Mesothelial cell of epicardium (in vitro differentiated cells): ENCODE measurements at regions not wholly inside any gene's neighbourhood (a gene's known extent, or its start where the extent isn't known, plus 50 kb on each side); places are given as distances from the start of the nearest gene placed in this dataset.

ENCODE experiments used
- DNase-seq, 2 experiments: peaks; one replicate each; pipeline ENCODE4 v3.0.0; 2021; ENCODE audit warnings: low spot score in 2 of 2; ENCODE audit not compliant: unreplicated experiment in 2 of 2
- H3K27ac Mint-ChIP-seq: 2 replicates; pipeline ENCODE4 v1.8.0; 2021; ENCODE audit warnings: mixed read lengths
- H3K27me3 Mint-ChIP-seq: 2 replicates; pipeline ENCODE4 v1.8.0; 2021; ENCODE audit warnings: low read depth, mixed read lengths
- H3K36me3 Mint-ChIP-seq: 2 replicates; pipeline ENCODE4 v1.8.0; 2021; ENCODE audit warnings: mixed read lengths
- H3K4me1 Mint-ChIP-seq: 2 replicates; pipeline ENCODE4 v1.8.0; 2021; ENCODE audit warnings: mixed read lengths
- H3K4me3 Mint-ChIP-seq: 2 replicates; pipeline ENCODE4 v1.8.0; 2021; ENCODE audit warnings: mild to moderate bottlenecking, moderate library complexity, mixed read lengths
- H3K9me3 Mint-ChIP-seq: 2 replicates; pipeline ENCODE4 v1.8.0; 2021; ENCODE audit warnings: mixed read lengths
- CTCF ChIP-seq: fragments of 200-600 bp; sonication (generic); IDR thresholded peaks from one replicate; pipeline ENCODE4 v1.5.0; 2021; ENCODE audit warnings: antibody characterized with exemption; ENCODE audit not compliant: unreplicated experiment

DNA sequence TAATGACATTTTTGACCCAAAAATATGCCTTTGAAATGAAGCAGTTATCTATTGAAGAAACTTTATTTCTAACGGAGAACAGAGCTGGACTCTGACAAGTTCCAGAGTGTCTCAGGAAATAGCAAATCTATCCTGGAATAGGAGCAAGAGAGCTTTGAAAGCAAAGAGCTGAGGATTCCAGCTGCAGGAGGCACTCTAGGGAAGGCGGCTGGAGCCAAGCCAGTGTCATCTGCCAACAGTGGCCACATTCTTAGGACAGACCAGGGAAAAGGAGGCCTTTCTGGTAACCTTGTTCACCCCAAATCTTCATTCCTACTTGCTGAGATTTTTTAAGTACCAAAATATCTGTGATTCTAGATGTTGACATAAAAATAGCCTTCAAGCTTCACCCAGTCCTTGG lies 493.5 kb upstream of the B3GAT1 start:
- Mint-ChIP-seq H3K4me1 (peaks cover 44% of the 10 kb centered on the region), H3K27ac (peak overlapping the region; percentile 45), H3K27me3 (peaks cover 2% of the 10 kb centered on the region), H3K9me3 (no peaks in the 10 kb centered on the region), H3K4me3 (no peak overlapping the region), H3K36me3 (no peaks in the 10 kb centered on the region)
- DNase-seq = no peak
- no peak for TF ChIP-seq CTCF

- Mint-ChIP-seq H3K27me3 (peaks cover 2% of the 10 kb centered on the region), H3K36me3 (no peaks in the 10 kb centered on the region), H3K4me1 (peaks cover 44% of the 10 kb centered on the region), H3K9me3 (no peaks in the 10 kb centered on the region), H3K27ac (no peak overlapping the region), H3K4me3 (no peak overlapping the region)
- no peak for TF ChIP-seq CTCF
- DNase-seq = no peak
Observed at GRCh38 chr11:134904103-134904790, 492.2 kb upstream of the B3GAT1 start.

DNA sequence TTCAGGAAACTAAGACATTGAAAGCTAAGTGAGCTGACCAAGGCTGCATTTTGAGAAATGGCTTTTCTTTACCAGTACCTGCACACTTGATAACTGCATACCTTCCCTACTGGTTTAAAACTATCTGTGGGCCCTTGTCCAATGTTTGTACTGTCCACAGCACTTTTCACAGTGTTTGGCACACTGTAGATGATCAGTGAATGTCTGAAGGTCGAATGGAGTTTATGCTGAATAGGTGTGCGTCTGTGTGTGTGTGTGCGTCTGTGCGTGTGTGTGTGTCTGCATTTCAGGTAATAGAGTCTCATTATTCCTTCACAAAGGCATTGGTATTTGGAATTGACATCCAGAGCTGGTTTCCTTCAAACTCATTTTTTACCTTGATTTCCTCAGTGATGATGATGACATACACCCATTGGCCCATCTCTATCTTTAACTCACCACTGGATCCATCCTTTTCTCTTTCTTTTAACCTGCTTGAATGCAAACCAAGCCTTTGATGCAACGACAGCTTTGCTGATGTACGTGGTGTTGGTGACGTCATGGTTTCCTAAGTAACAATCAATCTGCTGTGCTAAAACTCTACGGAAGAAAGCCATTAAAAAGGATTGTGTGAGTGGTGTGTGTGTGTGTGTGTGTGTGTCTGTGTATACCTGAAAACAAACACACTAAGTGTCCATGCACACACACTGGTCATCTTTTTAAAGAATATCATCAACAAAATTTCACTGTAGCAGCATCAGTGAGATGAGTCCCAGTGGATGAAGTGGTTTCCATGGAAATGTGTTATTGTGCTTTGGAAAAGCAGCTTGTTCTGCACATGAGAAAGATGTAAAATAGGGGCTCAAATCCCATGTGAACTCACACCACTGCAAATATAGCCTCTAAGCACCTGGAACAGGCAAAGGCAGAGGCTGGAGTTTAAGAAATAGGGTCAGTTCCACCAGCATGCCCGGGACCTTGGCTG lies 490.2 kb upstream of the B3GAT1 start:
- peaks cover 44% of the 10 kb centered on the region for H3K4me1 Mint-ChIP-seq
- no peak for TF ChIP-seq CTCF
- peaks cover 12% of the 10 kb centered on the region for H3K9me3 Mint-ChIP-seq
- no peak overlapping the region for H3K27ac Mint-ChIP-seq
- no peaks in the 10 kb centered on the region for H3K36me3 Mint-ChIP-seq
- DNase-seq = no peak
- H3K27me3 Mint-ChIP-seq = peaks cover 2% of the 10 kb centered on the region
- H3K4me3 Mint-ChIP-seq = no peak overlapping the region

DNA sequence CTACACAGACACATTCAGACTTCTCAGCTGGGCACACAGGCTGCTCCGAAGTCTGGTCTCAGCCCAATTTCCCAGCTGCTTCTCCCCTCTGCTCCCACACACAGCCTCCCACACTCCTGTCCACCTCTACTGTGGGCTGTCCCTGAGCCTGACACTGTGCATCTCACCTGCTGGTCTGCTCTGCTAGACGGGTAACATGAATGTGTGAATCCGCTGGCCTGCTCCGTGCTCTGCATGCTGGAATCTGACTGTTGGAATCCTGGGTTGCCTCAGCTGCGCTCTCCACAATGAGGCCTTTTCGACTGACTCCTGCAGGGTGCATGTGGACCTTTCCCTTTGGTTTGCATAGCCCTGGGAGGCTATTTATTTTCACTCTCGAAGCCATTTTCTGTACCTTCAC lies 489.5 kb upstream of the B3GAT1 start:
- no peak for DNase-seq
- H3K27ac Mint-ChIP-seq = no peak overlapping the region
- no peak overlapping the region for H3K4me3 Mint-ChIP-seq
- no peaks in the 10 kb centered on the region for H3K36me3 Mint-ChIP-seq
- H3K9me3 Mint-ChIP-seq = peaks cover 12% of the 10 kb centered on the region
- TF ChIP-seq CTCF = no peak
- H3K27me3 Mint-ChIP-seq = peaks cover 2% of the 10 kb centered on the region
- H3K4me1 Mint-ChIP-seq = peaks cover 43% of the 10 kb centered on the region

DNA sequence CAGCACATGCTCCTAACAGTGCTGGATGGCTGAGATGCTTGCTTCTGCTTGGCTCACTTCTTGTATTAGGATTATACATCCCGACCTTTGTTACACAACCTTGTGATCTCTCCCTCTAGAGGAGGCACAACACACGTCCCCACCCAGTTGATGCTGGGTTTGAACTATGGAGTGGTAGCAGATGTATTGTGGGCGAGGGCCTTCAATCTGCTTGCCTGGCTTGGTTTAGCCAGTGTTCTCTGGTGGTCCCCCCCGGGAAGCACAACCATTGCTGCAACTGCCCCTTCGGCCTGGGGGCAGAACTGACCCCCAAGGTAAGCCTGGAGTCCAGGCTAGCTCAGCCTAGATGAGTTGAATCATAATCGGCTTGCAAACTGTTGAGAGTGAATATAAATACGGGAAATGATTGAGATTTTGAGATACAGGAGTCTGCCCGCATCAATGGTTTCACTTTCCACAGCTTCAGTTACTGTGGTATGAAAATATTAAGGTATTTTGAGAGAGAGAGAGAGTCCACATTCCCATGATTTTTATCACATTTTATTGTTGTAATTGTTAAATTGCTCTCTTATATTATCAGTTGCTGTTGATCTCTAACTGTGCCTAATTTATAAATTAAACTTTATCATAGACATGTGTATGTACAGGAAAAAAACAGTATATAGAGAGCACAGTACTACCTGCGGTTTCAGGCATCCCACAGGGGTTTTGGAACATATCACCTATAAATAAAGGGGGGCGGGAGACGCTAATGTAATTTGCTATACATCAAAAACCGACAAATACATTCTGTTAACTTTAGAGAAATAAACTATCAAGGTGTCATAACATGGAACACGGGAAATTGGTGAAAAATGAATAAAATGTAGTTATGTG lies 482.0 kb upstream of the B3GAT1 start:
- Mint-ChIP-seq H3K27ac (no peak overlapping the region), H3K4me3 (no peak overlapping the region), H3K4me1 (no peaks in the 10 kb centered on the region)

More for the DNA sequence above, 482.0 kb upstream of the B3GAT1 start:
- H3K36me3 Mint-ChIP-seq = no peaks in the 10 kb centered on the region
- no peak for DNase-seq
- peaks cover 18% of the 10 kb centered on the region for H3K9me3 Mint-ChIP-seq
- H3K27me3 Mint-ChIP-seq = no peaks in the 10 kb centered on the region
- no peak for TF ChIP-seq CTCF
